Panc1 (cell line): ENCODE measurements at regions not wholly inside any gene's neighbourhood (a gene's known extent, or its start where the extent isn't known, plus 50 kb on each side); places are given as distances from the start of the nearest gene placed in this dataset.

Source experiments
- POLR2AphosphoS5 ChIP-seq: IDR thresholded peaks from 2 replicates; pipeline ENCODE4 v1.6.1; 2012; ENCODE audit warnings: mild to moderate bottlenecking, low read depth, low read length, moderate library complexity
- SIN3A ChIP-seq: IDR thresholded peaks from 2 replicates; pipeline ENCODE4 v1.6.1; 2012; ENCODE audit warnings: low read depth, mild to moderate bottlenecking, low read length, moderate library complexity, borderline replicate concordance; ENCODE audit not compliant: insufficient read depth
- TF ChIP-seq, protein P1 (sequence below): fragments of 450-650 bp; IDR thresholded peaks from 2 replicates; pipeline ENCODE4 v1.5.1; 2017; ENCODE audit warnings: mild to moderate bottlenecking

DNA sequence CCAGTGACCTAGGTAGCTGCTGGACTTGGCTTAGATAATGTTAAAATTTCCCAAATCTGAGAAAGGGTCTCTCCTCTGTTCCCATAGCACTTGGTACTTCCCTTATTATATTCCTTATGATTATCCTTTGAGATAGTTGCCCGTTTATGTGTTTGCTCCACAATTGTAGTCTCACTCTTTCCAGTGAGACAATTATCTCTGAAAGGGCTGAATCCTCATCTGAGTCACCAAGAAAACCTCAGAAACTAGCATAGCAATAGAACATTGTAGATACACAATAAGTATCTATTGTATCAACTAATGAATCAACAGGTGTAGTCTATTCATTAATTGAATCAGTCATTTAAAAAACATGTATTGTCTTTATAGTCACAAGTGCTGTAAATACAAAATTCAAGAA lies 119.1 kb upstream of the FAR2 start:
- TF ChIP-seq, protein P1, sequence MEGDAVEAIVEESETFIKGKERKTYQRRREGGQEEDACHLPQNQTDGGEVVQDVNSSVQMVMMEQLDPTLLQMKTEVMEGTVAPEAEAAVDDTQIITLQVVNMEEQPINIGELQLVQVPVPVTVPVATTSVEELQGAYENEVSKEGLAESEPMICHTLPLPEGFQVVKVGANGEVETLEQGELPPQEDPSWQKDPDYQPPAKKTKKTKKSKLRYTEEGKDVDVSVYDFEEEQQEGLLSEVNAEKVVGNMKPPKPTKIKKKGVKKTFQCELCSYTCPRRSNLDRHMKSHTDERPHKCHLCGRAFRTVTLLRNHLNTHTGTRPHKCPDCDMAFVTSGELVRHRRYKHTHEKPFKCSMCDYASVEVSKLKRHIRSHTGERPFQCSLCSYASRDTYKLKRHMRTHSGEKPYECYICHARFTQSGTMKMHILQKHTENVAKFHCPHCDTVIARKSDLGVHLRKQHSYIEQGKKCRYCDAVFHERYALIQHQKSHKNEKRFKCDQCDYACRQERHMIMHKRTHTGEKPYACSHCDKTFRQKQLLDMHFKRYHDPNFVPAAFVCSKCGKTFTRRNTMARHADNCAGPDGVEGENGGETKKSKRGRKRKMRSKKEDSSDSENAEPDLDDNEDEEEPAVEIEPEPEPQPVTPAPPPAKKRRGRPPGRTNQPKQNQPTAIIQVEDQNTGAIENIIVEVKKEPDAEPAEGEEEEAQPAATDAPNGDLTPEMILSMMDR: no peak
- TF ChIP-seq POLR2AphosphoS5: no peak
- no peak for TF ChIP-seq SIN3A
